B cell (primary cell): ENCODE measurements at regions not wholly inside any gene's neighbourhood (a gene's known extent, or its start where the extent isn't known, plus 50 kb on each side); places are given as distances from the start of the nearest gene placed in this dataset.

Experiments
- ATAC-seq: fragments of 200-7000 bp; cut with Tn5 transposase; one replicate; pipeline ENCODE4 v1.10.0; 2021; ENCODE audit warnings: low read depth, mild to moderate bottlenecking, moderate number of reproducible peaks, moderate library complexity
- CTCF ChIA-PET: fragments of 350-600 bp; sonication (Branson Sonifier 250); formaldehyde crosslinking; loops from one replicate; lab custom pipeline; 2021; ENCODE audit warnings: antibody characterized with exemption, inconsistent platforms; lab: Charles Lee
- POLR2A ChIA-PET: fragments of 350-600 bp; sonication (Branson Sonifier 250); formaldehyde crosslinking; loops from one replicate; lab custom pipeline; 2021; ENCODE audit warnings: antibody characterized with exemption; lab: Charles Lee
- DNase-seq: peaks from one replicate; pipeline ENCODE4 v3.0.0; 2013
- H2AFZ ChIP-seq: 2 replicates; pipeline ENCODE4 v1.6.1; 2012; ENCODE audit warnings: mild to moderate bottlenecking, low read depth, low read length; ENCODE audit not compliant: insufficient read depth, poor library complexity, severe bottlenecking
- H3K27ac ChIP-seq, 2 donors: 1 replicate in 1 of 2; 2 replicates in 1 of 2; pipeline ENCODE4 v1.5.1; 2012 to 2013; ENCODE audit warnings: low read length in 2 of 2, mild to moderate bottlenecking in 2 of 2, moderate library complexity in 1 of 2
- H3K27me3 ChIP-seq, 4 experiments: fragments of 200-600 bp in 1 of 4; sonication (generic) in 1 of 4; replicated peaks in 1 of 4; 1 replicate in 2 of 4; 2 replicates in 2 of 4; pipeline versions ENCODE4 v1.6.1 to v1.7.0; 2013 to 2016; ENCODE audit warnings: low read length in 3 of 4, mild to moderate bottlenecking in 2 of 4, mixed read lengths in 1 of 4, moderate library complexity in 1 of 4; ENCODE audit not compliant: insufficient read depth in 4 of 4, control insufficient read depth in 3 of 4; ENCODE audit errors: control extremely low read depth in 1 of 4
- H3K36me3 ChIP-seq, 2 experiments: replicated peaks in 1 of 2; 1 replicate in 1 of 2; 2 replicates in 1 of 2; pipeline versions ENCODE4 v1.6.1 to v1.7.1; 2013; ENCODE audit warnings: low read length in 1 of 2; ENCODE audit not compliant: insufficient read depth in 2 of 2, control insufficient read depth in 1 of 2; ENCODE audit errors: control extremely low read depth in 1 of 2, extremely low read depth in 1 of 2
- H3K4me1 ChIP-seq, 2 donors: fragments of 200-600 bp in 1 of 2; sonication (generic) in 1 of 2; 1 replicate in 1 of 2; 2 replicates in 1 of 2; pipeline versions ENCODE4 v1.5.1 to v1.6.1; 2013 to 2017; ENCODE audit warnings: low read length in 2 of 2; ENCODE audit not compliant: control insufficient read depth in 2 of 2, insufficient read depth in 2 of 2
- H3K4me2 ChIP-seq: replicated peaks from 2 replicates; pipeline ENCODE3; 2012; ENCODE audit warnings: mild to moderate bottlenecking, low read depth, low read length; ENCODE audit not compliant: poor library complexity, severe bottlenecking
- H3K4me3 ChIP-seq, 5 experiments: fragments of 200-600 bp in 1 of 5; sonication (generic) in 1 of 5; 1 replicate in 3 of 5; 2 replicates in 2 of 5; pipeline versions ENCODE4 v1.5.1 to v1.7.0; 2011 to 2016; ENCODE audit warnings: low read length in 4 of 5, mild to moderate bottlenecking in 4 of 5, low read depth in 2 of 5, control low read depth in 1 of 5, moderate library complexity in 1 of 5; ENCODE audit not compliant: insufficient read depth in 1 of 5; ENCODE audit errors: control extremely low read depth in 1 of 5, extremely low read depth in 1 of 5
- H3K79me2 ChIP-seq: fragments of 200-600 bp; sonication (generic); one replicate; pipeline ENCODE4 v1.6.0; 2016; ENCODE audit warnings: low read length; ENCODE audit not compliant: control insufficient read depth, insufficient read depth
- H3K9ac ChIP-seq: fragments of 200-600 bp; sonication (generic); 2 replicates; pipeline ENCODE4 v1.6.1; 2017; ENCODE audit warnings: mild to moderate bottlenecking, low read length, moderate library complexity
- H3K9me3 ChIP-seq, 3 donors: one replicate each; pipeline versions ENCODE4 v1.6.1 to v1.7.1; 2013; ENCODE audit warnings: low read length in 2 of 3; ENCODE audit not compliant: control insufficient read depth in 2 of 3, insufficient read depth in 1 of 3; ENCODE audit errors: control extremely low read depth in 1 of 3
- H4K20me1 ChIP-seq: 2 replicates; pipeline ENCODE4 v1.6.0; 2012; ENCODE audit warnings: mild to moderate bottlenecking, low read length; ENCODE audit not compliant: insufficient read depth, control insufficient read depth, poor library complexity, severe bottlenecking
- H3K27ac Mint-ChIP-seq: one replicate; pipeline ENCODE4 v1.8.0; 2021; ENCODE audit warnings: mixed read lengths
- H3K27me3 Mint-ChIP-seq: one replicate; pipeline ENCODE4 v1.8.0; 2021; ENCODE audit warnings: mixed read lengths
- H3K4me1 Mint-ChIP-seq: one replicate; pipeline ENCODE4 v1.8.0; 2021; ENCODE audit warnings: mixed read lengths
- H3K4me3 Mint-ChIP-seq: one replicate; pipeline ENCODE4 v1.8.0; 2021; ENCODE audit warnings: mixed read lengths
- H3K9me3 Mint-ChIP-seq: one replicate; pipeline ENCODE4 v1.8.0; 2022; ENCODE audit warnings: mixed read lengths; ENCODE audit not compliant: insufficient read depth
- EZH2 ChIP-seq: IDR thresholded peaks from 2 replicates; pipeline ENCODE4 v1.6.1; 2012; ENCODE audit warnings: borderline replicate concordance, low read depth, mild to moderate bottlenecking, moderate library complexity, low read length; ENCODE audit not compliant: insufficient read depth, poor library complexity, severe bottlenecking
- WGBS: methylation state at CpG from one replicate; pipeline ENCODE4 v1.1.5; 2013; ENCODE audit warnings: missing lambda C conversion rate; ENCODE audit not compliant: insufficient coverage; 5-methylcytosine and 5-hydroxymethylcytosine counted together
- intact Hi-C: fragments of 100-400 bp; cut with micrococcal nuclease; formaldehyde crosslinking; loops from one replicate; pipeline ENCODE4 v1.10.0; 2022
- TF ChIP-seq, protein P1 (sequence below): fragments of 200-600 bp; IDR thresholded peaks from one replicate; pipeline ENCODE4 v1.8.0; 2022; ENCODE audit warnings: antibody characterized with exemption, mild to moderate bottlenecking

DNA sequence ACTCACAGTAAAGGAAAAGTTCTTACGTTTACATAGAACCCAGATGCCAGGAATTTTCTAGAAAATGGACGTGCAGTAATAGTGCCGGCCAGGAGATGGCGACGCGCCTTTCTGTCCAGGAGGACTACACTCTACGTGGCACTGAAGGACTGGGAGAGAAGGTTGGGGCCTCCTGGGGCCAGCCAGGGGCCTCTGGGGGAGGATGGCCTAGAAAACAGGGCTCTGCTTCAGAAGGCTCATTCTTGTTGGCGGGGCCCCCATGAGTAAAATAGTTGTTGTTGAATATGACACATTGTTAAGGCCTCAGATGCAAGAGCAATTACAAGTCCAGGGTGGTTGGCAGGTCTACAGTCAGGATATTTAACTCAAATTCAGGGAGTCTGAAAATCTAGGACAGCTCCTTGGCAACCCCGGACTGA is 120.1 kb upstream of the MAX start:
- Histone ChIP-seq H3K9ac (no peak overlapping the region), H2AFZ (peak overlapping the region; percentile 34), H3K79me2 (peaks cover 2% of the 10 kb centered on the region), H3K36me3 (peaks cover 0 to 2% of the 10 kb centered on the region in 2 experiments), H4K20me1 (no peaks in the 10 kb centered on the region), H3K4me2 (peak overlapping the region; percentile 27), H3K9me3 (no peaks in the 10 kb centered on the region), H3K4me3 (no peak overlapping the region), H3K27ac (no peak overlapping the region), H3K27me3 (no peaks in the 10 kb centered on the region), H3K4me1 (peaks cover 42 to 56% of the 10 kb centered on the region in 2 donors)
- Mint-ChIP-seq H3K9me3 (no peaks in the 10 kb centered on the region), H3K27ac (peak overlapping the region; percentile 39), H3K4me3 (no peak overlapping the region), H3K27me3 (no peaks in the 10 kb centered on the region), H3K4me1 (peaks cover 49% of the 10 kb centered on the region)
- intact Hi-C loops = loop anchor here (1.0 kb wide), 3 partner anchors 190 to 737 kb away; partner anchors contain the start of gene FUT8
- peak; percentile 89 for ATAC-seq
- ChIA-PET CTCF (interaction anchor here (0.6 to 12.1 kb wide), 13 partner anchors 9 to 602 kb away, joined by 3 to 135 read pairs (median 5); partner anchors contain the start of gene FUT8), POLR2A (no interaction called here)
- 33% methylated on average over 9 of the region's 9 CpGs for WGBS
- DNase-seq = peak; percentile 72
- TF ChIP-seq EZH2 = no peak
- TF ChIP-seq, protein P1, sequence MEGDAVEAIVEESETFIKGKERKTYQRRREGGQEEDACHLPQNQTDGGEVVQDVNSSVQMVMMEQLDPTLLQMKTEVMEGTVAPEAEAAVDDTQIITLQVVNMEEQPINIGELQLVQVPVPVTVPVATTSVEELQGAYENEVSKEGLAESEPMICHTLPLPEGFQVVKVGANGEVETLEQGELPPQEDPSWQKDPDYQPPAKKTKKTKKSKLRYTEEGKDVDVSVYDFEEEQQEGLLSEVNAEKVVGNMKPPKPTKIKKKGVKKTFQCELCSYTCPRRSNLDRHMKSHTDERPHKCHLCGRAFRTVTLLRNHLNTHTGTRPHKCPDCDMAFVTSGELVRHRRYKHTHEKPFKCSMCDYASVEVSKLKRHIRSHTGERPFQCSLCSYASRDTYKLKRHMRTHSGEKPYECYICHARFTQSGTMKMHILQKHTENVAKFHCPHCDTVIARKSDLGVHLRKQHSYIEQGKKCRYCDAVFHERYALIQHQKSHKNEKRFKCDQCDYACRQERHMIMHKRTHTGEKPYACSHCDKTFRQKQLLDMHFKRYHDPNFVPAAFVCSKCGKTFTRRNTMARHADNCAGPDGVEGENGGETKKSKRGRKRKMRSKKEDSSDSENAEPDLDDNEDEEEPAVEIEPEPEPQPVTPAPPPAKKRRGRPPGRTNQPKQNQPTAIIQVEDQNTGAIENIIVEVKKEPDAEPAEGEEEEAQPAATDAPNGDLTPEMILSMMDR = peak; percentile 87

GRCh38 chr14:65223636-65224035 is 121.3 kb upstream of the MAX start:
- Mint-ChIP-seq H3K4me3 (no peak overlapping the region), H3K9me3 (no peaks in the 10 kb centered on the region), H3K27ac (no peak overlapping the region), H3K4me1 (peaks cover 56% of the 10 kb centered on the region), H3K27me3 (no peaks in the 10 kb centered on the region)
- TF ChIP-seq, protein P1 = no peak
- H3K9me3 ChIP-seq = no peaks in the 10 kb centered on the region
- no peak overlapping the region for H3K9ac ChIP-seq
- peaks cover 2% of the 10 kb centered on the region for H3K79me2 ChIP-seq
- intact Hi-C loops = no loop called here
- H4K20me1 ChIP-seq = no peaks in the 10 kb centered on the region
- ATAC-seq = no peak
- peaks cover 50 to 67% of the 10 kb centered on the region in 2 donors for H3K4me1 ChIP-seq
- ChIA-PET POLR2A (interaction anchor here (0.7 kb wide), 1 partner anchor 183 kb away, joined by 5 read pairs; no protein-coding TSS in a partner anchor), CTCF (interaction anchor here (1.1 to 12.1 kb wide), 8 partner anchors 8 to 601 kb away, joined by 3 to 135 read pairs (median 10); partner anchors contain the start of gene FUT8)
- WGBS = 100% methylated on average over 3 of the region's 5 CpGs
- H2AFZ ChIP-seq = no peak overlapping the region
- no peak overlapping the region for H3K27ac ChIP-seq
- no peaks in the 10 kb centered on the region for H3K36me3 ChIP-seq
- H3K4me3 ChIP-seq = no peak overlapping the region
- no peak overlapping the region for H3K4me2 ChIP-seq
- H3K27me3 ChIP-seq = no peaks in the 10 kb centered on the region
- no peak for DNase-seq
